RWPE1 (cell line): ENCODE measurements at regions not wholly inside any gene's neighbourhood (a gene's known extent, or its start where the extent isn't known, plus 50 kb on each side); places are given as distances from the start of the nearest gene placed in this dataset.

Source experiments
- CTCF ChIA-PET: fragments of 350-600 bp; sonication (Branson Sonifier 250); formaldehyde crosslinking; extraction: SDS; loops from one replicate; lab custom pipeline; 2021; lab: Yijun Ruan, JAX
- POLR2A ChIA-PET: fragments of 400-600 bp; formaldehyde crosslinking; extraction: SDS; loops from one replicate; lab custom pipeline; 2020; ENCODE audit warnings: antibody characterized with exemption; ENCODE audit not compliant: low non-redundant PET; lab: Yijun Ruan, JAX
- DNase-seq: peaks from one replicate; pipeline ENCODE4 v3.0.0; 2012; ENCODE audit warnings: low spot score
- H3K27ac ChIP-seq: fragments of 450-650 bp; 2 replicates; pipeline ENCODE4 v1.5.1; 2017
- CTCF ChIP-seq: fragments of 450-650 bp; conservative IDR thresholded peaks from 2 replicates; pipeline ENCODE4 v1.5.1; 2017; ENCODE audit warnings: low read depth, mild to moderate bottlenecking

GRCh38 chr14:85217412-85217811 is 312.5 kb upstream of the FLRT2 start:
- no peak overlapping the region for H3K27ac ChIP-seq
- no peak for DNase-seq
- ChIA-PET CTCF (interaction anchor here (0.5 to 0.7 kb wide), 2 partner anchors 318 to 765 kb away, joined by 3 read pairs; no protein-coding TSS in a partner anchor), POLR2A (interaction anchor here (0.5 kb wide), 1 partner anchor 1072 kb away, joined by 3 read pairs; no protein-coding TSS in a partner anchor)
- no peak for TF ChIP-seq CTCF

DNA sequence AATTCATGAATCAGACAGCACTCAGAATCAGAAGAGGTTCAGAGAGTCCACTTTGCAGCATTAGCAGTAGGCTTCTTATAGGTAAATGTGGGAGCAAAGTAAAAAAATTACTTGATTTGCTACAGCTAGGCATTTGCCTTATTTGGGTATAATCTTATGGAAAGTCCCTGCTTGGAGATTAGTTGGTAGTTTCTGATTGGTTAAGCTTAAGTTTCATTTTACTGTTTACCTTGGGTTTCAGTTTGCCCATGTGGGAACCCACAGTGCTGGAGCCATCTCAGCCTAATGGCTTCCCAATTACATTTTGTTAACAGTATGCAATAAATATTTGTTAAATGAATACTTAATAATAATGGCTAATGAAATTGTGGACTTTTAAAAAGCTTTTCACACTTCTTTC is 311.0 kb upstream of the FLRT2 start:
- TF ChIP-seq CTCF, result no peak
- POLR2A ChIA-PET, result no interaction called here
- CTCF ChIA-PET, result no interaction called here
- no peak for DNase-seq
- H3K27ac ChIP-seq, result no peak overlapping the region

GRCh38 chr14:85221832-85222231 is 308.1 kb upstream of the FLRT2 start:
- CTCF ChIA-PET, result interaction anchor here (0.6 kb wide), 1 partner anchor 313 kb away, joined by 5 read pairs; no protein-coding TSS in a partner anchor
- H3K27ac ChIP-seq, result no peak overlapping the region
- DNase-seq, result no peak
- TF ChIP-seq CTCF, result no peak
- POLR2A ChIA-PET, result no interaction called here

- ChIA-PET POLR2A (no interaction called here), CTCF (interaction anchor here (0.6 kb wide), 1 partner anchor 313 kb away, joined by 5 read pairs; no protein-coding TSS in a partner anchor)
- TF ChIP-seq CTCF, result no peak
- no peak for DNase-seq
- H3K27ac ChIP-seq, result no peak overlapping the region
These were observed 307.6 kb upstream of the FLRT2 start for GRCh38 chr14:85222341-85222740.

DNA sequence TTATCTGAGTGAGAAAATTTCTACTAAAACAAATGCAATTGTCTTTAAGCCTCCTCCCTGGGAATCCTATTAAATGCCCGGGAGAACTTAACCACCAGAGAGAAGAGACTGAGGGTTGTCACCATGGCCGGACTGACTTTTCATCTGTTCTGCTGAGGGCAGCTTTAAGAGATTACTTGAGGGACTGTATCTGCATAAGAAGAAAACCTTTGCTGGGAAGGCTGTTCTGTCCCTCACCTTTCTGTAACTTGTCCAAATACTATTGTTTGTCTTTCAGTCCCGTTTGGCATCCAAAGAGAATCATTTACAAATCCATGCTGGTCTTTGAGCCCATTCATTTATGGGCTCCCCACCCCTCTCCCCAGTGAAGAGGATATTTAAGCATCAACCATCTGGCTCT is 306.3 kb upstream of the FLRT2 start:
- ChIA-PET CTCF (interaction anchor here (0.7 kb wide), 1 partner anchor 70 kb away, joined by 4 read pairs; no protein-coding TSS in a partner anchor), POLR2A (no interaction called here)
- no peak for DNase-seq
- no peak overlapping the region for H3K27ac ChIP-seq
- no peak for TF ChIP-seq CTCF

GRCh38 chr14:85224241-85224640 is 305.7 kb upstream of the FLRT2 start:
- POLR2A ChIA-PET, result no interaction called here
- DNase-seq, result no peak
- H3K27ac ChIP-seq, result no peak overlapping the region
- no peak for TF ChIP-seq CTCF
- CTCF ChIA-PET, result interaction anchor here (0.7 kb wide), 1 partner anchor 70 kb away, joined by 4 read pairs; no protein-coding TSS in a partner anchor
